NCI-H524 (cell line): ENCODE measurements at regions not wholly inside any gene's neighbourhood (a gene's known extent, or its start where the extent isn't known, plus 50 kb on each side); places are given as distances from the start of the nearest gene placed in this dataset.

Experiments
- DNase-seq, 2 experiments: peaks; one replicate each; lab custom pipeline; 2025; lab: John Stamatoyannopoulos, UW

DNA sequence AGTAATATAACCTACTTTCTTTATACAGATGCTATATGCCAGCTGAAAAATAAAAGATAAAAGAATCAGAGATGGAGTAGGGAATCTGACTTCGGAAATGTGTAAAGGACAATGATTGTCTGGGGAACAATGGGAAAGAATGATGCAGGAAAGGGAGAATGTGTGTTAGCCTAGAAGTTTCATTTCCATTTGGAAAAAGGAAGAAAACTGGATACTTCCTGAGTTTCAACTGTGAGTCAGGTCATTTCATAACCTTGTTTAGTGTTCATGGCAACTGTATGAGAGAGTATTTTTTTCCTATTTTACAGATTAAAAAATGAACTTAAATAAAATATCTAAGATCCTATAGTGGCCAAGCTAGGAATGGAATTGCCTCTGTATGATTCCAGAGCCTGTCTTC is 261.3 kb upstream of the NECTIN3 start:
- DNase-seq, result no peak

- DNase-seq, result no peak
Measured at GRCh38 chr3:110811050-110811449, 260.6 kb upstream of the NECTIN3 start.

GRCh38 chr3:110813541-110813940 is 258.1 kb upstream of the NECTIN3 start:
- DNase-seq, result no peak

- DNase-seq, result no peak
Measured at GRCh38 chr3:110814170-110815007, 257.2 kb upstream of the NECTIN3 start.

DNA sequence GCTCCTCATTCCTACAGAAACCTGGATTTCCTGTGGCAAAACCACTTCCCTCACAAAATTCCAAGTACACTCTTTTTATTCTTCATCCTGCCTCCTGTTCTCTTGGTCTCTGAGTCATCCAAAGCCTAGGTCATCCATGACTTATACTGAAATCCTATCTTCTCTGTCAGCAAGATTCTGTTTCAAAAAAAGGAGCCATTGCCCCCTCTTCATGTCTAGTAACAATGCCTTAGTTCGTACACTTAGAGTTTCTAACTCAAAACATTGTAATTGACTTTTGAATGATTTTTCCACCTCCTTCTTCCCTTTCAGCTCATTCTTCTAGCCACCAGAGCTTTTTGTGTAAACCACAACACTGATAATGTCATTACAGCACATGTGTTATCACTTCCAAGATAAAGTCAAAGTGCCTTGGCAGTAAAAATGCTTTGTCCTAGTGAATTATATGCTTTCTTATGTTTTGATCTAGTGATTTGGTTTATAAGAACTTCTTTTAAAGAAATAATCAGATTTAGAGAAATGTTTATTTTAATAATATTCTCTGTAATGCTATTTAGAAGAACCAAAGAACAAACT is 256.5 kb upstream of the NECTIN3 start:
- DNase-seq, result no peak

DNA sequence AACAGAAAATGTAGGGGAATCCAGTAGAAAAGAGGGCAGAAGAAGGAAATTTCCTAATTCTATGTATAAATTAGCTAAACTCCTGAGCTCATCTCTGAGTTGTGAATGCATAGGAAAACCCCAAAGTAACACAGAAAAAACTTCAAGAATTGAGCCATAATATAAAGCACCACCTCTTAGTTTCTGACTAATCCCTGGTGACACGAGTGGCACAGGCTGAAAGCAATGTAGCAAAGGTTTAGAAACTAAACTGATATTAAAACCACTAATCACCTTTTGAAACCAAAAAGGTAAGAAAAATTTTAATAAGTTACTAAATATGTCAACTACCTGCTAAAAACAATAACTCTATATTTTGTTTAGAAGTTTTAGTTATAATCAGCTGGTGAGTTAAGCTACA is 255.6 kb upstream of the NECTIN3 start:
- DNase-seq, result no peak

- DNase-seq, result no peak
Measured at GRCh38 chr3:110821586-110821985, 250.0 kb upstream of the NECTIN3 start.

DNA sequence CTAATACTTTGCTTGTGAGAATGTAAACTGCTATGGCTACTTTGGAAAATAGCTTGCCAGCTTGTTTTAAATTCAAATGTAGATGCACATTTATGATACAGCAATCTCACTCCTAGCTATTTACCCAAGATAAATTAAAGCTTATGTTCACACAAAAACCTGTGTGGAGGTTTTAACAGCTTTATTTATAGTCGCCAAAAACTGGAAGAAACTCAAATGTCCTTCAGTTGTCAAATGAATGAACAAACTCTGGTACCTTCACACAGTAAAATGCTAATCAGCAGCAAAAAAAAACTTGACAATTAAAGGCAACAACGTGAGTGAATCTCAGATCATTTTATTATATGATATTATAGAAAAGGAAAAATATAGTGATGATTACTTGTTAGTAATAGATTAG is 248.6 kb upstream of the NECTIN3 start:
- DNase-seq, result no peak

DNA sequence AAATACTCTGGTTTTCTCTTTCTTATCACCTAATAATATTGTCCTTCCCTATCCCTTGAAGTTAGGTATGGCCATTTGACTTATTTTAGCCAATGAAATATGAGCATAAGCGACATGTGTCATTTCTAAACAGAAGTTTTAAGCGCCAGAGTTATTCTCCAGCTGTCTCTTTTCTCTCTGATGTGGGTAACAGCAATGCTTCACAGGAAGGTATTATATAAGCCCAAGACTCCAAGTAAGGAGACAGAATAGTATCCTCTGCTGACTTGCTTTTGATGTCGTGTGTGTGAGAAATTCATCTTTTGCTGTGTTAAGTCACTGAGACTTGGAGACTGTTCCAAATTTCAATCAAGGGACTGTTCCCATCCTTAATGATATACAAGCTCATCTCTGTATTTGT is 224.6 kb upstream of the NECTIN3 start:
- no peak for DNase-seq

- DNase-seq, result no peak
Measured at GRCh38 chr3:110849064-110849463, 222.6 kb upstream of the NECTIN3 start.

DNA sequence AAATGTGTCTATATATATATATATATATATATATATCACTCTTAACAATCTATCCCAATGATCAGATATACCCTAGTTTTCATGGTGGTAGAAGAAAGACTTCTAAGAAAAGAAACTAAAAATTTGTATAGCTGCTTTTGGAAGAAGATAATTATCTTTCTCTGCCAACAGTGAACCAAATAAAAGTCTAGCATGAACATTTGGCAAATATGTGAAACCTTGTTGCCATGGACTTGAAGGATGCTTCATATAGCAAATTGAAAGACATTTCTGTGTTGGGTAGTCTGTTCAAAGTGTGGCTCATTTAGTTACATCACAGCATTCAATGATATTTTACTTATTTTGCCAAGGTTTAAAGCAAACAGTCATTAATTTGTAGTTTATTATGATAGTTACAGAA is 219.9 kb upstream of the NECTIN3 start:
- no peak for DNase-seq

DNA sequence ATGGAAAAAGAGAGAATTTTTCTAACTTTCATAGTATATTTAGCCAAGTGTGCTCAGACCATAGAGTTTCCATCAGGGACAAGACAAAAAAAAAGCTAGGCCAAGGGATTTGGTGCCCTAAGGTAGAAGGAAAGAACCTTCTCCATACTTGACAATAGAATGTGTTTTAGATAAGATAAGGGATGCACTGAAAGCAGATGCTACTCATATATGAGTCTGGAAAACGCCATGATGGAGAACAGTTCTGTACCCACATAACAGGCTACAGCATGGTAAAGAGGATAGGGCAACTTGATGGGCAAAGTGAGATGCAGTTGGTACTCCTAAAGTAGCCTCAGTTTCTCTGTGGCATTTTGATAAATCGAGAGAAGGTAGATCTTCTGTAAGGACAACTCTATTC is 216.4 kb upstream of the NECTIN3 start:
- no peak for DNase-seq

- no peak for DNase-seq
Measured at GRCh38 chr3:110856916-110857315, 214.7 kb upstream of the NECTIN3 start.

- no peak for DNase-seq
Measured at GRCh38 chr3:110858549-110858948, 213.1 kb upstream of the NECTIN3 start.

DNA sequence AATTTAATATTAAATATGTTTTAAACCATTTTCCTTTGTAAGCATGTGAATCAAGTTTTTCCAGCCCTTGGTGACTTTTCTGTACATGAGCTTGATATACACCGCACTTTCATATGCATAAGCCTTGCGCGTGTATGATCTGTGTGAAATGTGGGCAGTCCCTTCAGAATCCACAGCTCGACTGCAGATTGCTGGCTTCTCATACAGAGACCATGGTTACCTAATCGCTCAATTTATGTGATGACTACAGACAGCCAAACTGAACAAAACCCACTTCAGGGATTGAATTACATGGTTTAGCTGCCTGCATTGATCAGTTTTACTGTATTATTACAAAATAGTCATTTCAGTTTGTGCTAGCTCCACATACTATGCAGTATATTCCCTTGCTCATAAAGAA is 212.3 kb upstream of the NECTIN3 start:
- DNase-seq, result peak in 1 of 2 experiments; percentile 23

GRCh38 chr3:110859993-110860392 is 211.6 kb upstream of the NECTIN3 start:
- no peak for DNase-seq

GRCh38 chr3:110865934-110866333 is 205.7 kb upstream of the NECTIN3 start:
- DNase-seq, result no peak

DNA sequence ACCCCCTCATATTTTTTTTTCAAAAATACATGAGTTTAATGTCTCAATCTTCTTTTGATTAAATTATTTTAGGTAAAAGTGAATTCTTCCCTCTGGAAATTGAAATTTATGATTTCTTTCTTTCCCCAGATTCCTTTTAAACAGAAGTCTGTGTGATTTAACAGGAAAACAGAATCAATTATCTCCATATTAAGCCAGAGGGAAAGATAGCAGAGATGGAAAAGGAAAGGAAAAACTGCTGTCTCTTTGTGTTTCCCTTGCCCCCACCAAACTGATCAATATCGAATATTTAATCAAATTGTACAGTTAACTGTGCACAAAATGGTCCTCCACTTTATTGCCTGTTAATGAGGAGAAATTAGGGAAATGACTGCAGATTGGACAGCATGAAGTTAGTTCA is 203.5 kb upstream of the NECTIN3 start:
- DNase-seq, result no peak

- peak in 1 of 2 experiments; percentile 17 for DNase-seq
Measured at GRCh38 chr3:110869736-110870135, 201.9 kb upstream of the NECTIN3 start.

DNA sequence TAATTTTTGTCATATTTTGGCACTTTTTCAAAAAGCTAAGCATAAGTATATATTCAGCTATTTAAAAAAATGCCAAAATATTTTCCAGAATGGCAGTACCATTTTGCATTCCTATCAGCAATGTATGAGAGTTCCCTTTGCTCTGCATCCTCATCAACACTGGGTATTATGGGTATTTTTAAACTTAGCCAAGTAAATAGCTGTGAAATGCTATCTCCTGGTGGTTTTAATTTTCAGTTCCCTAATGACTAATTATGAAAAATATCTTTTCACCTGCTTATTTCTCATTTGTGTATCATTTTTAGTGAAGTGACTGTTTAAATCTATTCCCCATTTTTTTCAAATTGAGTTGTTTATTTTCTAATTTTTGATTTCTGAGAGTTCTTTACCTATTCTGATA is 199.7 kb upstream of the NECTIN3 start:
- DNase-seq, result no peak

DNA sequence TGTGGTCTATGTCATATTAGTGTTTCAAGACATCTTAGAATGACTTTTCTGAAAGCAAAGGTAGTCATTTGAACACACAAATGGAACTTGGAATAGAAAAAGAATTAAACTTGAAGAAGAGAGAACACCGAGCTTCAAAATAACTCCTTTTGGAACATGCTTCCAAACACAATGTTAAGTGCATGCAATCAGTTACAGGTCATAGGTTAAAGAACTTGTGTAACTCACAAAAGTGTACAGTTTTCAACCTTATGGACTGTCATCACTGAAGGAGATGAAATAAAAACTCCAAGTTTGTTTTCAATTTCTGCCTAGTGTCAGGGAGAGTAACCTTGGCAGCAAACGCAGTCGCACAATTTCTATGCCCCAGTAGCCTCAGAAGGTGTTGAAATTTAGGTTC is 192.9 kb upstream of the NECTIN3 start:
- no peak for DNase-seq

GRCh38 chr3:110881069-110881468 is 190.5 kb upstream of the NECTIN3 start:
- DNase-seq, result peak; percentile 12 to 49

GRCh38 chr3:110886222-110886893 is 185.3 kb upstream of the NECTIN3 start:
- no peak for DNase-seq
